ENCODE measurements at regions not wholly inside any gene's neighbourhood (a gene's known extent, or its start where the extent isn't known, plus 50 kb on each side); places are given as distances from the start of the nearest gene placed in this dataset.

DNA sequence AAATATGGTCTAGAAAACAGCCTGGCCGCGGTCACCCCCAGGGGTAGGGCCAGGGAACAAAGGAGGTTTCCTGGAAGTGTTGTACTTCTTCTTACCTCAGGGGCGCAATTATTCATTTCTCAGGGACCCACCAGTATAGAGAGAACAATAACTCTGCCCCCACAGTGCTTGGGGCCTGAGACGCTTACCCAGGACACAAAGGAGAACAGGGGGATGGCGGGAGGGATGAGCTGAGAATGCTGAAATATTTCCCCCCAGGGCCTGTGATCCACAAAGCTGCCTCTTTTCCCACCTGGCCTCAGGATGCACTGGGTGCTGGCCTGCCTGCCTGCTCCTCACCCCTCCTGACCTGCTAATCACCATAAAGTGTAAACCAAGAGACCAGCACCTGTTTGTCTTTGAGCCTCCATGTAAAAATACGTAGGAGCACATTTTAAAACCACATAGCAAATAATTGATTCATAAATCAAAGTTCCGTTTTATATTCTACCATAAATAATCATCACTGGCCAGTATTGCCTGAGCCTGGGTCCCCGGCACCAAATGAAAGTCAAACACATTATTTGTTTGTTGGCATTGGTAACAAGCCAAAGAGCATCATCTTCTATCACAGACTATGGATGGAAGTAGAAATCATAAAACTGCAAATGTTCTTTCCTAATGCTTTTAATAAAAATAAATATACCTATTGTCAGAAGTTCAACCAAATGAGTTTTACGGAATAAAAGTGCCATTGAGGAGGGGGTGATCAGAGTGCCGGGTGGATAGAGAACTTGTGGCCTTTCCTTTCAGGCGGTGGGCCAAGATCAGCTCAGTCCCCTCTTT, 67.3 kb upstream of the RMDN2 start:
- H3K23ac ChIP-seq (ENCODE audit: insufficient read length, low read depth, low read length) = no peak overlapping the region
- Mint-ChIP-seq H3K27ac (peak overlapping the region in 2 of 3 experiments; percentile 33 to 51; a peak in 3 of 7 replicates), H3K4me3 (no peak overlapping the region), H3K27me3 (ENCODE audit: low read depth) (peaks cover 3% of the 10 kb centered on the region), H3K4me1 (peaks cover 7% of the 10 kb centered on the region in 2 experiments), H3K36me3 (ENCODE audit: insufficient read depth in 1 of 3, low read depth in 3 of 3) (peaks cover 0 to 7% (median 0%) of the 10 kb centered on the region in 3 experiments; a peak in 2 of 7 replicates), H3K9me3 (peaks cover 5 to 9% of the 10 kb centered on the region in 2 experiments; a peak in 4 of 5 replicates)
- H3K4me1 ChIP-seq (ENCODE audit: insufficient read depth, low read length) = no peaks in the 10 kb centered on the region
- H2AFZ ChIP-seq (ENCODE audit: low read length) = no peak overlapping the region
- H3K18ac ChIP-seq (ENCODE audit: insufficient read length, low read depth, low read length) = peak overlapping the region; percentile 40
- no peak overlapping the region for H4K91ac ChIP-seq (ENCODE audit: insufficient read length, low read depth, low read length)
- H3T11ph ChIP-seq (ENCODE audit: low read length) = no peak overlapping the region
- no peaks in the 10 kb centered on the region for H3K79me2 ChIP-seq (ENCODE audit: insufficient read depth, low read length)
- no peak overlapping the region for H2BK12ac ChIP-seq (ENCODE audit: insufficient read length, low read depth, low read length)
- H4K5ac ChIP-seq (ENCODE audit: insufficient read length, low read depth, low read length) = no peak overlapping the region
- H2BK5ac ChIP-seq (ENCODE audit: insufficient read length, low read length) = no peak overlapping the region
- no peak overlapping the region; the same call in 1 of the 2 replicates for H3K14ac ChIP-seq (ENCODE audit: insufficient read depth, low read length)
- DNase-seq = no peak
- no peak overlapping the region for H3K56ac ChIP-seq (ENCODE audit: insufficient read length, low read depth, low read length)
- no peak overlapping the region for H4K8ac ChIP-seq (replicated peaks; ENCODE audit: insufficient read length, low read depth, low read length)
- no peak overlapping the region for H2BK20ac ChIP-seq (ENCODE audit: low read depth, low read length, poor library complexity, severe bottlenecking)
- no peak overlapping the region for H2BK120ac ChIP-seq (ENCODE audit: low read depth, low read length, poor library complexity, severe bottlenecking)
- no peak overlapping the region for H3K27ac ChIP-seq (ENCODE audit: insufficient read length, low read depth, low read length)
- no peaks in the 10 kb centered on the region for H3K9me3 ChIP-seq (ENCODE audit: control insufficient read depth, low read depth, low read length)
- no peaks in the 10 kb centered on the region for H3K23me2 ChIP-seq (ENCODE audit: insufficient read length, low read depth, low read length, poor library complexity, severe bottlenecking)
- no peaks in the 10 kb centered on the region for H4K20me1 ChIP-seq (ENCODE audit: control insufficient read depth, insufficient read depth, insufficient read length)
- H3K27me3 ChIP-seq (ENCODE audit: insufficient read depth, low read length) = no peaks in the 10 kb centered on the region
- TF ChIP-seq CTCF (conservative IDR thresholded peaks at IDR 0.05) = no peak
- no peak overlapping the region for H3K9ac ChIP-seq (ENCODE audit: extremely low read depth, insufficient read length, low read length)
- WGBS (ENCODE audit: extremely low coverage, insufficient read length, low lambda C conversion rate) = no CpG with 5 or more reads among the region's 11 CpGs
- no peak overlapping the region for H2AK5ac ChIP-seq (ENCODE audit: insufficient read length, low read length)
- no peak overlapping the region for H2BK15ac ChIP-seq (ENCODE audit: low read depth, low read length)
- no peak overlapping the region for H3K4ac ChIP-seq (ENCODE audit: low read depth, low read length)
- H3K4me2 ChIP-seq (ENCODE audit: insufficient read depth, insufficient read length, low read length) = no peak overlapping the region
- no peaks in the 10 kb centered on the region for H3K79me1 ChIP-seq (ENCODE audit: insufficient read depth, low read depth, low read length, poor library complexity, severe bottlenecking)
